ENCODE measurements at regions not wholly inside any gene's neighbourhood (a gene's known extent, or its start where the extent isn't known, plus 50 kb on each side); places are given as distances from the start of the nearest gene placed in this dataset.

DNA sequence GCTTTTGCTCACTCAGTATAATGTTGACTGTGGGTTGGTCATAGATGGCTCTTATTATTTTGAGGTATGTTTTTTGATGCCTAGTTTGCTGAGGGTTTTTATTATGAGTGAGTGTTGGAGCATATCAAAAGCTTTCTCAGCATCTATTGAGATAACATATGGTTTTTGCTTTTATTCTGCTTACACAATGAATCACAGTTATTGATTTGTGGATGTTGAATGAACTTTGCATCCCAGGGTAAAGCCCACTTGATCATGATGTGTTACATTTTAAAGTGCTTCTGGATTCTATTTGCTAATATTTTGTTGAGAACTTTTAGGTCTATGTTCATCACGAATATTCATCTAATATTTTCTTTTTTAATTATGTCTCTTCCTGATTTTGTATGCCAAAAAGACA lies 1260.3 kb downstream of the TMEM121 start:
- Histone ChIP-seq H3K4me1 (ENCODE audit: insufficient read depth, low read length, poor library complexity, severe bottlenecking) (no peaks in the 10 kb centered on the region), H3K9me3 (ENCODE audit: low read depth, low read length, poor library complexity, severe bottlenecking) (no peaks in the 10 kb centered on the region), H3K27ac (ENCODE audit: low read depth, low read length, poor library complexity, severe bottlenecking) (no peak overlapping the region), H3K27me3 (replicated peaks; ENCODE audit: insufficient read depth, low read depth, low read length, poor library complexity) (no peaks in the 10 kb centered on the region), H3K4me3 (ENCODE audit: low read depth, low read length, poor library complexity, severe bottlenecking) (no peak overlapping the region), H3K36me3 (ENCODE audit: insufficient read depth, low read length, poor library complexity, severe bottlenecking) (no peaks in the 10 kb centered on the region)
- intact Hi-C loops (cut with micrococcal nuclease; ENCODE audit: unreplicated experiment), result loop anchor here (10.0 kb wide), 1 partner anchor 442 kb away; no protein-coding TSS in a partner anchor
- ChIA-PET CTCF (no interaction called here), POLR2A (ENCODE audit: low non-redundant PET) (no interaction called here)
- TF ChIP-seq, protein P1, sequence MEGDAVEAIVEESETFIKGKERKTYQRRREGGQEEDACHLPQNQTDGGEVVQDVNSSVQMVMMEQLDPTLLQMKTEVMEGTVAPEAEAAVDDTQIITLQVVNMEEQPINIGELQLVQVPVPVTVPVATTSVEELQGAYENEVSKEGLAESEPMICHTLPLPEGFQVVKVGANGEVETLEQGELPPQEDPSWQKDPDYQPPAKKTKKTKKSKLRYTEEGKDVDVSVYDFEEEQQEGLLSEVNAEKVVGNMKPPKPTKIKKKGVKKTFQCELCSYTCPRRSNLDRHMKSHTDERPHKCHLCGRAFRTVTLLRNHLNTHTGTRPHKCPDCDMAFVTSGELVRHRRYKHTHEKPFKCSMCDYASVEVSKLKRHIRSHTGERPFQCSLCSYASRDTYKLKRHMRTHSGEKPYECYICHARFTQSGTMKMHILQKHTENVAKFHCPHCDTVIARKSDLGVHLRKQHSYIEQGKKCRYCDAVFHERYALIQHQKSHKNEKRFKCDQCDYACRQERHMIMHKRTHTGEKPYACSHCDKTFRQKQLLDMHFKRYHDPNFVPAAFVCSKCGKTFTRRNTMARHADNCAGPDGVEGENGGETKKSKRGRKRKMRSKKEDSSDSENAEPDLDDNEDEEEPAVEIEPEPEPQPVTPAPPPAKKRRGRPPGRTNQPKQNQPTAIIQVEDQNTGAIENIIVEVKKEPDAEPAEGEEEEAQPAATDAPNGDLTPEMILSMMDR (conservative IDR thresholded peaks at IDR 0.05; ENCODE audit: low read depth, low read length), result no peak
- TF ChIP-seq EZH2 (IDR thresholded peaks at IDR 0.05; ENCODE audit: borderline replicate concordance, low read depth, low read length, poor library complexity, severe bottlenecking), result no peak
- no peak for DNase-seq (ENCODE audit: low spot score)
- no TSS peak for BruUV-seq (replicated peaks)

DNA sequence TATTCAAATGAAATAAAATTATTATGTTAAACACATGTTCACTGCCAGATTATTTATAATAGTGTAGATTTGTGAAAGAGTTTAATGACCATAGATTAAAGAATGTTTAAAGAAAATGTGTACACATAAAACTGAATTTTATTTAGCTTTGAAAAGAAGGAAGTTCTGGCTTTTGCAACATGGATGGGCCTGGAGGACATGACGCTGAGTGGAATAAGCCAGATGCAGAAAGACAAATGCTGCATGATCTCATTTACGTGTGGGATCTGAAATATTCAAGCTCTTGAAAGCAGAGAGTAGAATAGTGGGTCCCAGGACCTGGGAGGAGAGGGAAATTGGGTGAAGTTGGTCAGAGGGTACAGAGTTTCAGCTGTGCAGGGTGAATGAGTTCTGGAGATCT lies 1261.2 kb downstream of the TMEM121 start:
- CTCF ChIA-PET, result no interaction called here
- POLR2A ChIA-PET (ENCODE audit: low non-redundant PET), result no interaction called here
- BruUV-seq (replicated peaks), result no TSS peak
- no peak overlapping the region for H3K27ac ChIP-seq (ENCODE audit: low read depth, low read length, poor library complexity, severe bottlenecking)
- H3K27me3 ChIP-seq (replicated peaks; ENCODE audit: insufficient read depth, low read depth, low read length, poor library complexity), result no peaks in the 10 kb centered on the region
- TF ChIP-seq EZH2 (IDR thresholded peaks at IDR 0.05; ENCODE audit: borderline replicate concordance, low read depth, low read length, poor library complexity, severe bottlenecking), result no peak
- TF ChIP-seq, protein P1 (conservative IDR thresholded peaks at IDR 0.05; ENCODE audit: low read depth, low read length), result no peak
- DNase-seq (ENCODE audit: low spot score), result no peak
- H3K4me3 ChIP-seq (ENCODE audit: low read depth, low read length, poor library complexity, severe bottlenecking), result no peak overlapping the region
- no peaks in the 10 kb centered on the region for H3K4me1 ChIP-seq (ENCODE audit: insufficient read depth, low read length, poor library complexity, severe bottlenecking)
- intact Hi-C loops (cut with micrococcal nuclease; ENCODE audit: unreplicated experiment), result loop anchor here (10.0 kb wide), 1 partner anchor 443 kb away; no protein-coding TSS in a partner anchor
- H3K36me3 ChIP-seq (ENCODE audit: insufficient read depth, low read length, poor library complexity, severe bottlenecking), result no peaks in the 10 kb centered on the region
- H3K9me3 ChIP-seq (ENCODE audit: low read depth, low read length, poor library complexity, severe bottlenecking), result no peaks in the 10 kb centered on the region

DNA sequence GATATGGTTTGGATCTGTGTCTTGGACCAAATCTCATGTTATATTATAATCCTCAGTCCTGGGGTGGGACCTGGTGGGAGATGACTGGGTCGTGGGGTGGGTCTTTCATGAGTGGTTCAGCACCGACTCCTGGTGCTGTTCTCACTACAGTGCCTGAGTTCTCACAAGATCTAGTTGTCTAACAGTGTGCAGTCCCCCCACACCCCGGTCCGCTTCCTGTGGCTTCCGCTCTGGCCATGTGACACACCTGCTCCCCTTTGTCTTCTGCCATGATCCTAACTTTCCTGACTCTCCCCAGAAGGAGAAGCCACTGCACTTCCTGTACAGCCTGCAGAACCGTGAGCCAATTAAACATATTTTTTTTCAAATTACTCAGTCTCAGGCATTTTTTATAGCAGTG lies 1262.2 kb downstream of the TMEM121 start:
- Histone ChIP-seq H3K27ac (ENCODE audit: low read depth, low read length, poor library complexity, severe bottlenecking) (no peak overlapping the region), H3K4me3 (ENCODE audit: low read depth, low read length, poor library complexity, severe bottlenecking) (no peak overlapping the region), H3K9me3 (ENCODE audit: low read depth, low read length, poor library complexity, severe bottlenecking) (no peaks in the 10 kb centered on the region), H3K36me3 (ENCODE audit: insufficient read depth, low read length, poor library complexity, severe bottlenecking) (no peaks in the 10 kb centered on the region), H3K4me1 (ENCODE audit: insufficient read depth, low read length, poor library complexity, severe bottlenecking) (no peaks in the 10 kb centered on the region), H3K27me3 (replicated peaks; ENCODE audit: insufficient read depth, low read depth, low read length, poor library complexity) (no peaks in the 10 kb centered on the region)
- intact Hi-C loops (cut with micrococcal nuclease; ENCODE audit: unreplicated experiment), result loop anchor here (10.0 kb wide), 1 partner anchor 444 kb away; no protein-coding TSS in a partner anchor
- ChIA-PET CTCF (interaction anchor here (0.6 kb wide), 1 partner anchor 84 kb away, joined by 3 read pairs; no protein-coding TSS in a partner anchor), POLR2A (ENCODE audit: low non-redundant PET) (no interaction called here)
- TF ChIP-seq EZH2 (IDR thresholded peaks at IDR 0.05; ENCODE audit: borderline replicate concordance, low read depth, low read length, poor library complexity, severe bottlenecking), result no peak
- TF ChIP-seq, protein P1 (conservative IDR thresholded peaks at IDR 0.05; ENCODE audit: low read depth, low read length), result no peak
- no peak for DNase-seq (ENCODE audit: low spot score)
- no TSS peak for BruUV-seq (replicated peaks)
